ENCODE measurements at regions not wholly inside any gene's neighbourhood (a gene's known extent, or its start where the extent isn't known, plus 50 kb on each side); places are given as distances from the start of the nearest gene placed in this dataset.

- no peak for DNase-seq
Observed at GRCh38 chr17:73997059-73997458, 206.4 kb upstream of the RPL38 start.

GRCh38 chr17:73998249-73998648 is 205.2 kb upstream of the RPL38 start:
- DNase-seq = no peak

- peak; percentile 57 for DNase-seq
Observed at GRCh38 chr17:73998653-73999645, 204.5 kb upstream of the RPL38 start.

- DNase-seq = no peak
Observed at GRCh38 chr17:74001145-74001544, 202.3 kb upstream of the RPL38 start.

- no peak for DNase-seq
Observed at GRCh38 chr17:74002241-74002640, 201.2 kb upstream of the RPL38 start.

GRCh38 chr17:74004056-74004455 is 199.4 kb upstream of the RPL38 start:
- no peak for DNase-seq

GRCh38 chr17:74005790-74006189 is 197.7 kb upstream of the RPL38 start:
- no peak for DNase-seq

GRCh38 chr17:74006371-74006770 is 197.1 kb upstream of the RPL38 start:
- no peak for DNase-seq

GRCh38 chr17:74008196-74008595 is 195.3 kb upstream of the RPL38 start:
- peak; percentile 60 for DNase-seq

GRCh38 chr17:74009056-74009625 is 194.3 kb upstream of the RPL38 start:
- DNase-seq = no peak

GRCh38 chr17:74010903-74011302 is 192.6 kb upstream of the RPL38 start:
- DNase-seq = no peak

- peak; percentile 79 for DNase-seq
Observed at GRCh38 chr17:74011966-74012365, 191.5 kb upstream of the RPL38 start.

- DNase-seq = peak; percentile 60
Observed at GRCh38 chr17:74012465-74012864, 191.0 kb upstream of the RPL38 start.

- no peak for DNase-seq
Observed at GRCh38 chr17:74015316-74015715, 188.2 kb upstream of the RPL38 start.

GRCh38 chr17:74015990-74016389 is 187.5 kb upstream of the RPL38 start:
- no peak for DNase-seq

- no peak for DNase-seq
Observed at GRCh38 chr17:74016461-74016860, 187.0 kb upstream of the RPL38 start.

- no peak for DNase-seq
Observed at GRCh38 chr17:74017466-74017865, 186.0 kb upstream of the RPL38 start.

GRCh38 chr17:74018115-74018514 is 185.4 kb upstream of the RPL38 start:
- DNase-seq = no peak

- no peak for DNase-seq
Observed at GRCh38 chr17:74019271-74019670, 184.2 kb upstream of the RPL38 start.

GRCh38 chr17:74019860-74020259 is 183.6 kb upstream of the RPL38 start:
- DNase-seq = no peak

- peak; percentile 19 for DNase-seq
Observed at GRCh38 chr17:74020522-74020921, 183.0 kb upstream of the RPL38 start.

GRCh38 chr17:74024871-74025531 is 178.5 kb upstream of the RPL38 start:
- no peak for DNase-seq

- DNase-seq = no peak
Observed at GRCh38 chr17:74027444-74027843, 176.0 kb upstream of the RPL38 start.
